HG03521 (cell line): ENCODE measurements at regions not wholly inside any gene's neighbourhood (a gene's known extent, or its start where the extent isn't known, plus 50 kb on each side); places are given as distances from the start of the nearest gene placed in this dataset.

Experiments used
- ATAC-seq: cut with Tn5 transposase; IDR thresholded peaks from one replicate; pipeline ENCODE4 v1.9.1; 2021; ENCODE audit warnings: mild to moderate bottlenecking, moderate library complexity; ENCODE audit not compliant: unreplicated experiment

- ATAC-seq: peak; percentile 33
Measured at GRCh38 chr4:180058691-180059215, 2184.4 kb upstream of the TENM3 start.

GRCh38 chr4:180059216-180059881 is 2183.9 kb upstream of the TENM3 start:
- ATAC-seq: no peak

- ATAC-seq: no peak
Measured at GRCh38 chr4:180060159-180060889, 2182.9 kb upstream of the TENM3 start.

- no peak for ATAC-seq
Measured at GRCh38 chr4:180081072-180081471, 2162.1 kb upstream of the TENM3 start.

- ATAC-seq: no peak
Measured at GRCh38 chr4:180084561-180084960, 2158.6 kb upstream of the TENM3 start.

- ATAC-seq: no peak
Measured at GRCh38 chr4:180086480-180087190, 2156.6 kb upstream of the TENM3 start.

- ATAC-seq: no peak
Measured at GRCh38 chr4:180098586-180098985, 2144.6 kb upstream of the TENM3 start.

- no peak for ATAC-seq
Measured at GRCh38 chr4:180099957-180100356, 2143.2 kb upstream of the TENM3 start.

GRCh38 chr4:180100433-180101344 is 2142.5 kb upstream of the TENM3 start:
- no peak for ATAC-seq

GRCh38 chr4:180101348-180102083 is 2141.7 kb upstream of the TENM3 start:
- no peak for ATAC-seq

GRCh38 chr4:180103794-180104193 is 2139.4 kb upstream of the TENM3 start:
- no peak for ATAC-seq

GRCh38 chr4:180105362-180105761 is 2137.8 kb upstream of the TENM3 start:
- no peak for ATAC-seq

- no peak for ATAC-seq
Measured at GRCh38 chr4:180106122-180106521, 2137.1 kb upstream of the TENM3 start.

GRCh38 chr4:180106997-180107396 is 2136.2 kb upstream of the TENM3 start:
- no peak for ATAC-seq

- no peak for ATAC-seq
Measured at GRCh38 chr4:180116840-180117239, 2126.4 kb upstream of the TENM3 start.

GRCh38 chr4:180120068-180120467 is 2123.1 kb upstream of the TENM3 start:
- ATAC-seq: no peak

GRCh38 chr4:180134091-180134866 is 2108.9 kb upstream of the TENM3 start:
- peak; percentile 58 for ATAC-seq

- no peak for ATAC-seq
Measured at GRCh38 chr4:180141734-180142133, 2101.5 kb upstream of the TENM3 start.

- ATAC-seq: no peak
Measured at GRCh38 chr4:180148737-180149136, 2094.5 kb upstream of the TENM3 start.
